ENCODE measurements at regions not wholly inside any gene's neighbourhood (a gene's known extent, or its start where the extent isn't known, plus 50 kb on each side); places are given as distances from the start of the nearest gene placed in this dataset.

DNA sequence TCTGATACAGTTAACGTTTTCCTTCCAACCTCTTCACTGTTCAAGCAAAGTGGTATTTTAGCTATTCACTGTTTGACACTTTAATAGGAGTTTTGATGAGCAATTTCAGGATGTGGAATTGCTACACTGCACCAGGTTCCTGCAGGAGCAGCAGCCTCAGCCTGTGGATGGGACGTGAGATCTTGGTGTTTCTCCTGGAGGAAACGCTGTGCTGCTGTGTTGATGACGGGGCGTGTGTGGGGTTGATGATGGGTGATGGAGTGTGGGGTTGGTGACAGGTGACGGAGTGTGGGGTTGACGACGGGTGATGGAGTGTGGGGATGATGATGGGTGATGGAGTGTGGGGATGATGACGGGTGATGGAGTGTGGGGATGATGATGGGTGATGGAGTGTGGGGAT lies 98.9 kb downstream of the RTP5 start:
- TF ChIP-seq POLR2AphosphoS5 (IDR thresholded peaks at IDR 0.05) = no peak
- TF ChIP-seq, protein P1, sequence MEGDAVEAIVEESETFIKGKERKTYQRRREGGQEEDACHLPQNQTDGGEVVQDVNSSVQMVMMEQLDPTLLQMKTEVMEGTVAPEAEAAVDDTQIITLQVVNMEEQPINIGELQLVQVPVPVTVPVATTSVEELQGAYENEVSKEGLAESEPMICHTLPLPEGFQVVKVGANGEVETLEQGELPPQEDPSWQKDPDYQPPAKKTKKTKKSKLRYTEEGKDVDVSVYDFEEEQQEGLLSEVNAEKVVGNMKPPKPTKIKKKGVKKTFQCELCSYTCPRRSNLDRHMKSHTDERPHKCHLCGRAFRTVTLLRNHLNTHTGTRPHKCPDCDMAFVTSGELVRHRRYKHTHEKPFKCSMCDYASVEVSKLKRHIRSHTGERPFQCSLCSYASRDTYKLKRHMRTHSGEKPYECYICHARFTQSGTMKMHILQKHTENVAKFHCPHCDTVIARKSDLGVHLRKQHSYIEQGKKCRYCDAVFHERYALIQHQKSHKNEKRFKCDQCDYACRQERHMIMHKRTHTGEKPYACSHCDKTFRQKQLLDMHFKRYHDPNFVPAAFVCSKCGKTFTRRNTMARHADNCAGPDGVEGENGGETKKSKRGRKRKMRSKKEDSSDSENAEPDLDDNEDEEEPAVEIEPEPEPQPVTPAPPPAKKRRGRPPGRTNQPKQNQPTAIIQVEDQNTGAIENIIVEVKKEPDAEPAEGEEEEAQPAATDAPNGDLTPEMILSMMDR (IDR thresholded peaks at IDR 0.05) = no peak
